HG03575 (cell line): ENCODE measurements at regions not wholly inside any gene's neighbourhood (a gene's known extent, or its start where the extent isn't known, plus 50 kb on each side); places are given as distances from the start of the nearest gene placed in this dataset.

Experiments used
- ATAC-seq: cut with Tn5 transposase; IDR thresholded peaks from one replicate; pipeline ENCODE4 v1.9.1; 2021; ENCODE audit not compliant: unreplicated experiment, insufficient number of reproducible peaks, low FRiP score; ENCODE audit errors: extremely low read depth

GRCh38 chr12:127401005-127401404 lies 866.0 kb upstream of the TMEM132C start:
- ATAC-seq: no peak

- ATAC-seq: no peak
Observed at GRCh38 chr12:127401536-127401935, 865.4 kb upstream of the TMEM132C start.

GRCh38 chr12:127411166-127411915 lies 855.6 kb upstream of the TMEM132C start:
- no peak for ATAC-seq

DNA sequence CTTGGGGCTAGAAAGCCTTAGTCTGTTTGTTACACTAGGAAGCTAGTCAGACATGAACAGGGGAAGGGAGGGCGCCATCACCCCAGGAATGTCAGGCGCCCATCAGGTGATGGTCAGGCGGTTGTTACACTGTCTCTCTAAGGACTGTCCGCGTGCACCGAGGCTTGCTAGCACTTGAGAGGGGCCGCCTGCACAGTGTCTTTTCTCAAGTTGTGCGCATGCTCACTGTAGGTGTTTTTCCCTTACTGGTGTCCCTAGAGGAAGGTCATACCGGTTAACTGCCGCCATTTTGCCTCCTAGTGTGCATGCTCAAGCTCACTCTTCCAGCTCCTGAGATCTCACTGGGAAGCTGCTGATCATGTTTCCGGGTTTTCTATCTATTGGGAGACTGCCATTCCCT lies 855.0 kb upstream of the TMEM132C start:
- no peak for ATAC-seq

- no peak for ATAC-seq
Observed at GRCh38 chr12:127412866-127413265, 854.1 kb upstream of the TMEM132C start.

DNA sequence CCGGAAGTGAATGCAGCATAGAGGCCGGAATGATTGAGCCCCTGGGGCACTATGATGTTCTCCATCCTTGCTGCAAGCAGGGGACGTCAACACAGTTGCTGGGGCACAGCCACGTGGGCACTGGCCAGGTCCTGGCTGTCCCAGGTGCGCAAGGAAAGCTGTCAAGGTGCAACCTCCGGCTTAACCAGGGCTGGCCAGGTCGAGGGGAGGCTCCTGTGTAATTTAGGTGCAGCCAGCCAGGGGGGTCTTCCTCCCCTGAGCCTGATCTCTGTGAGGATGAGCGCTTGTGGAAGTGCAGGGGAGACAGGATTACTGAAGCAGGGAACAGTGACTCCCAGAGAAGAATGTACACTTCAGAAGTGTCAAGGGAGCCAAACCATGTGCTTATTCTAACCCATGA lies 852.8 kb upstream of the TMEM132C start:
- no peak for ATAC-seq

DNA sequence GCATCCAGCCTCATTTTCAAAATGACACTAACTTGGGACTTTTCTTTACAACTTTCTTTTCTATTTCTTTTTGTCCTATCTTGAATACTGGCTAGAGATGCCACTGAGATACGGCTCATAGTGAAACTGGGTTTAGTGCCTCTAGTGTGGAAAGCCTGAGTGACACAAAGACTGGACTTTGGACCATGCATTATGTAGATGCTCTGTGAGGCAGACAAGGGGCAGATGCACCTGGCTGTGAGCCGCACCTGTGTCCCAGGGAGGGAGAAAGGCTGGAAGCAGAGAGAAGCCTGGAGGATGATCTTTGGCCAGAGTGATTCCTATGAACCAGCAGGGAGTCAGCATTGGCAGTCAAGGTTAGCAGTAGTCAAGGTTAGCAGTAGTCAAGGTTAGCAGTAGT lies 852.3 kb upstream of the TMEM132C start:
- no peak for ATAC-seq

GRCh38 chr12:127416796-127417195 lies 850.2 kb upstream of the TMEM132C start:
- ATAC-seq: no peak

DNA sequence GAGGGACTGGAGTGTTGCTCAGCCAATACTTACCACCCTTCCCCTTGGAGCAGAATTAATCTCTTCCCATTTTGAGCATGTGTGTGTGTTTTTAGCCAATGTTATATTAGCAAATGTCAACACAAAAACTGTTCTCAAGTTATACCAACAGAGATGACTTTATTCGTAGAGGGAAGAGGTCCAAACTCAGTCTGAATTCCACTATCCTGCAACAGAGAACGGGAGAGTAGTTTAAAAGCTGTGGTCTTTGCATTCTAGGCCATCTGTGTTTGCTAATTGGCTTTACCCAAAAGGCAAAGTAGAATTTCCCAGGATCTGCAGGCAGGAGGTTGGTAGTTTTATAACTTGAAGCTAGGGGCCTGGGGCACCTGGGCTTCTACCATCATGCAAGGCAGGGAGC lies 847.9 kb upstream of the TMEM132C start:
- no peak for ATAC-seq

- ATAC-seq: no peak
Observed at GRCh38 chr12:127421614-127422013, 845.4 kb upstream of the TMEM132C start.

DNA sequence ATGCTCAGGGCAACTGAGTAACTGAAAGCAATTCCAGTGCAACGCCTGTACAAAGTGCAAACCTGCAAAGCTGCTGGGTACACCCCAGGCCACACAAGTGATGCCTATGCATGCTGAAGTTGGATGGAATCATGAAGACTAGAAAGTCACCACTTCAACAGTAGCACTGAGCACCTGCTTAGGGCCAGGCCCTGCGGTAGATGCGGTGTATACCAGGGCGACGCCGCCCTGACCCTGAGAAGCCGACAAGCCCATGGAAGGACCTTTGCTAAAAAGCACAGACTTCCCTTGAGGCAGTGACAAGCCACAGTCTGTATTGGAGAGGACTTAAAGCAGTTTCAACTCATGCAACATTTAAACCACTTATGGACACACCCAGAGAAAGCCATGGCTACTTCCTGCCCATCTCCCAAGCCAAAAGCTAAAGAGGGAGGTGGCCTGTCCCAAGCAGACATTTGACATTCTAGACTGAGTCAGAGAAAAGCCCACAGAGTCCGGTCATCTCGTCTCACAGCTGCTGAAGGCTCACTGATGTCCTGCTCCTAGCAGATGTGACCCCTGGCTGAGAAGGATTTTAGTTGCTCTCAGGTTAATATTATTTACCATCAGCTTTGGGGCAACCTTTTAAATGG lies 843.9 kb upstream of the TMEM132C start:
- ATAC-seq: no peak

- ATAC-seq: no peak
Observed at GRCh38 chr12:127425474-127425873, 841.5 kb upstream of the TMEM132C start.

DNA sequence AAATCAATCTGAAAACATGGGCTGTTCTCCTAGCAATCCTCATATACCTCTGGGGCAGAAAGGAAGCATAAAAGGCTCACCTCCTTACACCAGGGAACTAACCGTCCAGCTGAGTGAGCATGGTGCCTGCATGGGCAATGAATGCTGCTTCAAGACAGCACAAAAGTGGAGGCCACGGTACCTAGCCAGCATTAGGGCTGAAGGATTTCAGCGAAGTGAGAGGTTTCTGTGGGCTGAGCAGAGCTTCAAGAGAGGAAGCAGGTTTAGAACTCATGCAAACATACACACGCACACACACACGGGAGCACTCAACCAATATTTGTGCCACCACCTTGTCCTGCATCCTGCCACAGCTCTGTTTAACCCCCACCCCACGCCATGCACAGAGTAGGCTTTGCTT lies 838.5 kb upstream of the TMEM132C start:
- no peak for ATAC-seq

GRCh38 chr12:127429551-127430285 lies 837.3 kb upstream of the TMEM132C start:
- no peak for ATAC-seq

DNA sequence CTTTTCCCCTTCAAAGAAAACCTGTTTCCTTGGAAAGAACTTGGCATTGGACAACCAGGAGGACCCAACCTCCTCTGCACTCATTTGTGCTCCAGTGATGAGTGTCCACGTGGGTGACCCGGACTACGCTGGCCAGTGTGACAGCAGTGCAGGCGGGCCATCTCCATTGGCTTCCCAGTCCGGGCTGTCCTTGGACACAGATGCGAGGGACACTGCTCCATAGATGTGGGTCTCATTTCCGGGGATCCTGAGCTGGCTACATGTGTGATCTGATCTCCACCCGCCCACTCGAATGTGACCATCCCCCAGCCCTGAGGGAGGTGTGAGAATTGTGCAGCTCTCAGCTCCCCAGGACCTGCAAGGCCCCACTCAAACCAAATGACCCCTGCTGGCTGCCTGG lies 836.6 kb upstream of the TMEM132C start:
- no peak for ATAC-seq

GRCh38 chr12:127431177-127431576 lies 835.8 kb upstream of the TMEM132C start:
- no peak for ATAC-seq

GRCh38 chr12:127431594-127431993 lies 835.4 kb upstream of the TMEM132C start:
- ATAC-seq: no peak

- no peak for ATAC-seq
Observed at GRCh38 chr12:127435439-127435838, 831.5 kb upstream of the TMEM132C start.

- no peak for ATAC-seq
Observed at GRCh38 chr12:127438512-127439244, 828.3 kb upstream of the TMEM132C start.
